Left lung (tissue), 4 donors: ENCODE measurements at regions not wholly inside any gene's neighbourhood (a gene's known extent, or its start where the extent isn't known, plus 50 kb on each side); places are given as distances from the start of the nearest gene placed in this dataset.

Experiments
- ATAC-seq: fragments of 200-7000 bp; cut with Tn5 transposase; one replicate; pipeline ENCODE4 v1.9.1; 2020; ENCODE audit warnings: moderate library complexity
- DNase-seq, 4 donors: peaks; one replicate each; pipeline ENCODE4 v3.0.0-alpha.2; 2013 to 2020
- H3K27ac ChIP-seq, 2 donors: fragments of 200-600 bp; sonication (generic) in 1 of 2; one replicate each; pipeline versions ENCODE4 v1.5.0 to v1.8.0; 2020 to 2021
- H3K27me3 ChIP-seq, 2 donors: fragments of 200-600 bp; sonication (generic) in 1 of 2; one replicate each; pipeline versions ENCODE4 v1.5.0 to v1.8.0; 2020 to 2021
- H3K36me3 ChIP-seq, 2 donors: fragments of 200-600 bp; sonication (generic) in 1 of 2; one replicate each; pipeline versions ENCODE4 v1.5.0 to v1.8.0; 2020 to 2021
- H3K4me1 ChIP-seq, 2 donors: fragments of 200-600 bp; one replicate each; pipeline ENCODE4 v1.8.0; 2021
- H3K4me3 ChIP-seq, 2 donors: fragments of 200-600 bp; sonication (generic) in 1 of 2; one replicate each; pipeline versions ENCODE4 v1.5.0 to v1.8.0; 2020 to 2021; ENCODE audit warnings: mild to moderate bottlenecking in 1 of 2
- H3K9me3 ChIP-seq, 2 donors: fragments of 200-600 bp; sonication (generic) in 1 of 2; one replicate each; pipeline versions ENCODE4 v1.5.0 to v1.8.0; 2020 to 2021
- intact Hi-C, 2 donors: fragments of 100-400 bp; cut with DNase I; formaldehyde crosslinking; loops; one replicate each; pipeline versions ENCODE4 v1.11.2 to v1.14.2; 2022
- TF ChIP-seq, protein P1 (sequence below), 2 donors: fragments of 200-600 bp; sonication (generic) in 1 of 2; IDR thresholded peaks; one replicate each; pipeline versions ENCODE4 v1.5.0 to v1.8.0; 2021; ENCODE audit warnings: antibody characterized with exemption in 2 of 2
- donor health status: DM: no; HTN: yes; CAD: no.
- donor health status: DM: no; HTN: no; CAD: no.

- ATAC-seq = no peak
- no peak overlapping the region for H3K27ac ChIP-seq
- no peaks in the 10 kb centered on the region for H3K36me3 ChIP-seq
- H3K4me3 ChIP-seq = no peak overlapping the region
- H3K27me3 ChIP-seq = peaks cover 0 to 13% of the 10 kb centered on the region in 2 donors
- intact Hi-C loops = no loop called here
- TF ChIP-seq, protein P1, sequence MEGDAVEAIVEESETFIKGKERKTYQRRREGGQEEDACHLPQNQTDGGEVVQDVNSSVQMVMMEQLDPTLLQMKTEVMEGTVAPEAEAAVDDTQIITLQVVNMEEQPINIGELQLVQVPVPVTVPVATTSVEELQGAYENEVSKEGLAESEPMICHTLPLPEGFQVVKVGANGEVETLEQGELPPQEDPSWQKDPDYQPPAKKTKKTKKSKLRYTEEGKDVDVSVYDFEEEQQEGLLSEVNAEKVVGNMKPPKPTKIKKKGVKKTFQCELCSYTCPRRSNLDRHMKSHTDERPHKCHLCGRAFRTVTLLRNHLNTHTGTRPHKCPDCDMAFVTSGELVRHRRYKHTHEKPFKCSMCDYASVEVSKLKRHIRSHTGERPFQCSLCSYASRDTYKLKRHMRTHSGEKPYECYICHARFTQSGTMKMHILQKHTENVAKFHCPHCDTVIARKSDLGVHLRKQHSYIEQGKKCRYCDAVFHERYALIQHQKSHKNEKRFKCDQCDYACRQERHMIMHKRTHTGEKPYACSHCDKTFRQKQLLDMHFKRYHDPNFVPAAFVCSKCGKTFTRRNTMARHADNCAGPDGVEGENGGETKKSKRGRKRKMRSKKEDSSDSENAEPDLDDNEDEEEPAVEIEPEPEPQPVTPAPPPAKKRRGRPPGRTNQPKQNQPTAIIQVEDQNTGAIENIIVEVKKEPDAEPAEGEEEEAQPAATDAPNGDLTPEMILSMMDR (IDR thresholded peaks at IDR 0.05) = no peak
- no peaks in the 10 kb centered on the region for H3K9me3 ChIP-seq
- no peaks in the 10 kb centered on the region for H3K4me1 ChIP-seq
- no peak for DNase-seq
Observed at GRCh38 chr1:229938551-229938950, 128.5 kb upstream of the GALNT2 start.

- Histone ChIP-seq H3K9me3 (no peaks in the 10 kb centered on the region), H3K36me3 (no peaks in the 10 kb centered on the region), H3K4me1 (no peaks in the 10 kb centered on the region), H3K27ac (no peak overlapping the region), H3K4me3 (no peak overlapping the region), H3K27me3 (peaks cover 0 to 6% of the 10 kb centered on the region in 2 donors)
- DNase-seq = no peak
- TF ChIP-seq, protein P1 (IDR thresholded peaks at IDR 0.05) = no peak
- no peak for ATAC-seq
- intact Hi-C loops = no loop called here
Observed at GRCh38 chr1:229940684-229941083, 126.4 kb upstream of the GALNT2 start.

DNA sequence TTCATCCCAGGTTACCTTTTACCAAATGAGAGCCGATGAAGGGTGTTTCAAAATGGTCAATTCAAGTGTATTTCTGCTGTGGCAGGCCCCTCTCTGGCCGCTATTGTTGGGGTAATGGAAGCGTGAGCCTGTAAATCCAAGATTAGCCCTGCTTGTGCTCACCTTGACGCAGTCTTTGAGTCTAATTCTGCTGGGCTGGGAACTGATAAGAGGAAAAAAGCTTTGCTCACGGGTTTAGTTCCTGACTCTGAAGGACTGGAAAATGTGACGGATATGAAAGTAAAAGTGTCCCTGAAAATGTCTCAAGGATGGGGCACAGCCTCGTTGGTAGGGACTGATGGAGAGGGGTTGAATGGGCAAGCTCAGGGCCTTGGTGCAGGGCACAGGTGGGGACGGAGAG, 125.9 kb upstream of the GALNT2 start:
- no peaks in the 10 kb centered on the region for H3K4me1 ChIP-seq
- no peak overlapping the region for H3K4me3 ChIP-seq
- TF ChIP-seq, protein P1 (IDR thresholded peaks at IDR 0.05) = no peak
- intact Hi-C loops = no loop called here
- H3K27ac ChIP-seq = no peak overlapping the region
- peak in 1 of 4 donors; percentile 17 for DNase-seq
- no peak for ATAC-seq
- no peaks in the 10 kb centered on the region for H3K9me3 ChIP-seq
- H3K27me3 ChIP-seq = peaks cover 0 to 6% of the 10 kb centered on the region in 2 donors
- H3K36me3 ChIP-seq = no peaks in the 10 kb centered on the region

GRCh38 chr1:229941831-229942230, 125.2 kb upstream of the GALNT2 start:
- DNase-seq (no peak), ATAC-seq (no peak)
- TF ChIP-seq, protein P1 (IDR thresholded peaks at IDR 0.05) = no peak
- Histone ChIP-seq H3K27ac (no peak overlapping the region), H3K4me3 (no peak overlapping the region), H3K4me1 (no peaks in the 10 kb centered on the region), H3K27me3 (peaks cover 0 to 2% of the 10 kb centered on the region in 2 donors), H3K36me3 (no peaks in the 10 kb centered on the region), H3K9me3 (no peaks in the 10 kb centered on the region)
- intact Hi-C loops = no loop called here

DNA sequence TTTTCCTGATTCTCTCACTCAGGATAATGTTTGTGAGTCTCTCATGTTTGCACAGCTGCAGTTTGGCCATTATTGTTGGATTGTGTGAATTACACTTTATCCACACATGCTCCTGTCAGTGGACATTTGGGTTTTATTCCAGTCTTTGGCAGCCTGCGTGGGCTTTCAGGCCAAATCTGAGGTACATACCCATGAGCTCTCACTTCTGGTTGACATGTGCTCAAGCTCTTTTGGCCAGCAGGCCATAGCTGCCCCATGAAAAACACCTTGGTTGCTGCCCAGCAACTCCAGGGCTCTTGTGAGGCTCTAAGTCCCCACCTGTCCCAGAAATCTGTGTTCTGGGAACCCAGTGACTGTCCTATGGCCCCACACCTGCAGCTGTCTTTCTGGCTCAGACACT, 124.5 kb upstream of the GALNT2 start:
- H3K27ac ChIP-seq = no peak overlapping the region
- no peak overlapping the region for H3K4me3 ChIP-seq
- H3K27me3 ChIP-seq = no peaks in the 10 kb centered on the region
- H3K36me3 ChIP-seq = no peaks in the 10 kb centered on the region
- H3K4me1 ChIP-seq = no peaks in the 10 kb centered on the region
- ATAC-seq = no peak
- no peak for DNase-seq
- intact Hi-C loops = no loop called here
- TF ChIP-seq, protein P1 (IDR thresholded peaks at IDR 0.05) = no peak
- no peaks in the 10 kb centered on the region for H3K9me3 ChIP-seq
